A549 (cell line): ENCODE measurements at regions not wholly inside any gene's neighbourhood (a gene's known extent, or its start where the extent isn't known, plus 50 kb on each side); places are given as distances from the start of the nearest gene placed in this dataset.

Experiments
- ATAC-seq, 2 experiments: fragments of 200-7000 bp in 1 of 2; fragments of >200 bp in 1 of 2; cut with Nextera tagmentation in 1 of 2; cut with Tn5 transposase in 1 of 2; 3 replicates each; pipeline versions ENCODE4 v1.8.0 to v1.9.1; 2018 to 2020; ENCODE audit warnings: mild to moderate bottlenecking in 1 of 2, moderate library complexity in 1 of 2
- CTCF ChIA-PET: fragments of 300-600 bp; sonication (Branson Sonifier 250); formaldehyde crosslinking; extraction: SDS; loops from one replicate; lab custom pipeline; 2021; ENCODE audit warnings: antibody characterized with exemption, inconsistent platforms; lab: Yijun Ruan, JAX
- POLR2A ChIA-PET: fragments of 350-600 bp; formaldehyde crosslinking; extraction: SDS; loops from one replicate; lab custom pipeline; 2021; ENCODE audit warnings: antibody characterized with exemption, inconsistent platforms; lab: Yijun Ruan, JAX
- DNase-seq, 2 experiments: peaks; one replicate each; pipeline versions ENCODE4 v3.0.0 to v3.0.0-alpha.2; 2011 to 2016; ENCODE audit warnings: low read depth in 1 of 2, low spot score in 1 of 2
- FAIRE-seq: peaks from 2 replicates; lab custom pipeline; 2011; peaks lifted over from hg19 to GRCh38; lab: Jason Lieb, UNC
- H3K27ac ChIP-seq, 2 experiments: fragments of >200 bp; sonication (Bioruptor Twin); formaldehyde crosslinking; 3 replicates each; pipeline ENCODE4 v1.5.1; 2016 to 2017
- H3K4me1 ChIP-seq: fragments of >200 bp; sonication (Bioruptor Twin); formaldehyde crosslinking; 3 replicates; pipeline ENCODE4 v1.6.1; 2016
- H3K4me2 ChIP-seq: fragments of >200 bp; sonication (Bioruptor Twin); formaldehyde crosslinking; 3 replicates; pipeline ENCODE4 v1.6.1; 2016
- H3K4me3 ChIP-seq: fragments of >200 bp; sonication (Bioruptor Twin); formaldehyde crosslinking; 3 replicates; pipeline ENCODE4 v1.5.1; 2016
- H3K9me3 ChIP-seq: fragments of >200 bp; sonication (Bioruptor Twin); formaldehyde crosslinking; 3 replicates; pipeline ENCODE4 v1.6.1; 2016
- ATOH8 ChIP-seq: fragments of 250-450 bp; sonication (Bioruptor Pico); IDR thresholded peaks from 2 replicates; pipeline ENCODE4 v1.5.0; 2020; ENCODE audit warnings: low read depth, mild to moderate bottlenecking, moderate library complexity
- BHLHE40 ChIP-seq: IDR thresholded peaks from 2 replicates; pipeline ENCODE4 v1.6.1; 2012; ENCODE audit warnings: low read depth, low read length, inconsistent platforms
- CBX2 ChIP-seq: fragments of 200-600 bp; sonication (generic); IDR thresholded peaks from 2 replicates; pipeline ENCODE4 v1.6.1; 2016; ENCODE audit warnings: low read depth, mild to moderate bottlenecking, borderline replicate concordance
- CBX8 ChIP-seq: fragments of 200-600 bp; sonication (generic); IDR thresholded peaks from 2 replicates; pipeline ENCODE4 v1.6.1; 2016
- CHD2 ChIP-seq: fragments of 150-350 bp; IDR thresholded peaks from 2 replicates; pipeline ENCODE4 v1.6.1; 2014; ENCODE audit warnings: low read length; ENCODE audit not compliant: partially characterized antibody
- CHD4 ChIP-seq: fragments of 200-600 bp; sonication (generic); IDR thresholded peaks from 2 replicates; pipeline ENCODE4 v1.6.1; 2016; ENCODE audit warnings: antibody characterized with exemption, mild to moderate bottlenecking, borderline replicate concordance
- ELK1 ChIP-seq: fragments of 150-350 bp; IDR thresholded peaks from 2 replicates; pipeline ENCODE4 v1.6.1; 2014; ENCODE audit warnings: low read depth, mild to moderate bottlenecking, low read length
- FOSB ChIP-seq: fragments of 250-450 bp; sonication (Bioruptor Pico); IDR thresholded peaks from 2 replicates; pipeline ENCODE4 v1.5.0; 2020; ENCODE audit warnings: mild to moderate bottlenecking, moderate library complexity
- HDAC2 ChIP-seq: fragments of 200-600 bp; sonication (generic); IDR thresholded peaks from 2 replicates; pipeline ENCODE4 v1.6.1; 2016
- HEYL ChIP-seq: fragments of 250-450 bp; sonication (Bioruptor Pico); IDR thresholded peaks from 2 replicates; pipeline ENCODE4 v1.8.0; 2021; ENCODE audit warnings: mild to moderate bottlenecking, moderate library complexity
- MAZ ChIP-seq: fragments of 150-350 bp; IDR thresholded peaks from 2 replicates; pipeline ENCODE4 v1.6.1; 2014; ENCODE audit warnings: antibody characterized with exemption, low read depth, low read length, borderline replicate concordance
- NPAS2 ChIP-seq: fragments of 250-450 bp; sonication (Bioruptor Pico); IDR thresholded peaks from 2 replicates; pipeline ENCODE4 v1.8.0; 2022; ENCODE audit warnings: mild to moderate bottlenecking, moderate library complexity, borderline replicate concordance
- POLR2A ChIP-seq: IDR thresholded peaks from 2 replicates; pipeline ENCODE4 v1.6.1; 2012; ENCODE audit warnings: mild to moderate bottlenecking, low read length
- POLR2AphosphoS2 ChIP-seq: conservative IDR thresholded peaks from 2 replicates; pipeline ENCODE4 v1.6.1; 2012; ENCODE audit warnings: low read length, improper control_type of control experiment, inconsistent platforms
- RAD21 ChIP-seq, 2 experiments: fragments of >200 bp in 1 of 2; sonication (Bioruptor Twin) in 1 of 2; formaldehyde crosslinking in 1 of 2; IDR thresholded peaks in 1 of 2; conservative IDR thresholded peaks in 1 of 2; 2 replicates in 1 of 2; 3 replicates in 1 of 2; pipeline ENCODE4 v1.6.1; 2012 to 2018; ENCODE audit warnings: inconsistent platforms in 1 of 2
- RCOR1 ChIP-seq: fragments of 150-350 bp; IDR thresholded peaks from 2 replicates; pipeline ENCODE4 v1.6.1; 2014; ENCODE audit warnings: antibody characterized with exemption, low read length, low read depth
- REST ChIP-seq: fragments of 200-600 bp; sonication (generic); IDR thresholded peaks from 2 replicates; pipeline ENCODE4 v1.6.1; 2016; ENCODE audit warnings: antibody characterized with exemption, mild to moderate bottlenecking, moderate library complexity
- RNF2 ChIP-seq: fragments of 200-600 bp; sonication (generic); IDR thresholded peaks from 2 replicates; pipeline ENCODE4 v1.6.1; 2016; ENCODE audit warnings: low read depth, mild to moderate bottlenecking, antibody characterized with exemption, moderate library complexity, borderline replicate concordance
- SREBF2 ChIP-seq: fragments of 450-650 bp; IDR thresholded peaks from 2 replicates; pipeline ENCODE4 v1.6.1; 2014; ENCODE audit warnings: mild to moderate bottlenecking, moderate library complexity
- TP53 ChIP-seq: fragments of 250-450 bp; sonication (Bioruptor Pico); IDR thresholded peaks from 2 replicates; pipeline ENCODE4 v1.5.0; 2021; ENCODE audit warnings: mild to moderate bottlenecking, moderate library complexity
- ZSCAN20 ChIP-seq: fragments of 250-450 bp; sonication (Bioruptor Pico); IDR thresholded peaks from 2 replicates; pipeline ENCODE4 v1.8.0; 2022; ENCODE audit warnings: mild to moderate bottlenecking, moderate library complexity
- WGBS: methylation state at CpG from one replicate; pipeline ENCODE4 v1.1.6; 2017; ENCODE audit errors: missing lambda C conversion rate; 5-methylcytosine and 5-hydroxymethylcytosine counted together
- TF ChIP-seq, protein P1 (sequence below): fragments of >200 bp; sonication (Bioruptor Twin); formaldehyde crosslinking; IDR thresholded peaks from 2 replicates; pipeline ENCODE4 v1.6.1; 2016
- TF ChIP-seq, protein P2 (sequence below): IDR thresholded peaks from 2 replicates; pipeline ENCODE4 v1.6.1; 2012
- TF ChIP-seq, protein P3 (sequence below): IDR thresholded peaks from 2 replicates; pipeline ENCODE4 v1.6.1; 2012; ENCODE audit warnings: low read depth, borderline replicate concordance
- TF ChIP-seq, protein P4 (sequence below): IDR thresholded peaks from 2 replicates; pipeline ENCODE4 v1.6.1; 2012

GRCh38 chr17:73829676-73830280 is 185.5 kb upstream of the SDK2 start:
- no peak overlapping the region for H3K4me3 ChIP-seq
- no peak for DNase-seq
- ChIA-PET POLR2A (no interaction called here), CTCF (no interaction called here)
- ATAC-seq: no peak
- TF ChIP-seq, protein P1, sequence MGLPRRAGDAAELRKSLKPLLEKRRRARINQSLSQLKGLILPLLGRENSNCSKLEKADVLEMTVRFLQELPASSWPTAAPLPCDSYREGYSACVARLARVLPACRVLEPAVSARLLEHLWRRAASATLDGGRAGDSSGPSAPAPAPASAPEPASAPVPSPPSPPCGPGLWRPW: no peak
- no peak for TF ChIP-seq CBX8
- no peak for TF ChIP-seq ZSCAN20 (CRISPR knock-in tag)
- no peak for TF ChIP-seq CBX2
- TF ChIP-seq, protein P2, sequence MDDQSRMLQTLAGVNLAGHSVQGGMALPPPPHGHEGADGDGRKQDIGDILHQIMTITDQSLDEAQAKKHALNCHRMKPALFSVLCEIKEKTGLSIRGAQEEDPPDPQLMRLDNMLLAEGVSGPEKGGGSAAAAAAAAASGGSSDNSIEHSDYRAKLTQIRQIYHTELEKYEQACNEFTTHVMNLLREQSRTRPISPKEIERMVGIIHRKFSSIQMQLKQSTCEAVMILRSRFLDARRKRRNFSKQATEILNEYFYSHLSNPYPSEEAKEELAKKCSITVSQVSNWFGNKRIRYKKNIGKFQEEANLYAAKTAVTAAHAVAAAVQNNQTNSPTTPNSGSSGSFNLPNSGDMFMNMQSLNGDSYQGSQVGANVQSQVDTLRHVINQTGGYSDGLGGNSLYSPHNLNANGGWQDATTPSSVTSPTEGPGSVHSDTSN: no peak
- TF ChIP-seq, protein P3, sequence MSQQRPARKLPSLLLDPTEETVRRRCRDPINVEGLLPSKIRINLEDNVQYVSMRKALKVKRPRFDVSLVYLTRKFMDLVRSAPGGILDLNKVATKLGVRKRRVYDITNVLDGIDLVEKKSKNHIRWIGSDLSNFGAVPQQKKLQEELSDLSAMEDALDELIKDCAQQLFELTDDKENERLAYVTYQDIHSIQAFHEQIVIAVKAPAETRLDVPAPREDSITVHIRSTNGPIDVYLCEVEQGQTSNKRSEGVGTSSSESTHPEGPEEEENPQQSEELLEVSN: no peak
- TF ChIP-seq HDAC2: no peak
- no peak for TF ChIP-seq ELK1
- TF ChIP-seq NPAS2 (CRISPR knock-in tag): no peak
- TF ChIP-seq MAZ: no peak
- no peak for TF ChIP-seq RNF2
- TF ChIP-seq SREBF2: no peak
- no peak for TF ChIP-seq BHLHE40
- no peak for TF ChIP-seq CHD4
- no peak for TF ChIP-seq RCOR1
- TF ChIP-seq, all 56 proteins: peak for 0
- no peak for FAIRE-seq
- WGBS: 88% methylated on average over 13 of the region's 13 CpGs
- Histone ChIP-seq H3K4me1 (peaks cover 19% of the 10 kb centered on the region), H3K4me2 (no peak overlapping the region), H3K9me3 (no peaks in the 10 kb centered on the region), H3K27ac (no peak overlapping the region)

DNA sequence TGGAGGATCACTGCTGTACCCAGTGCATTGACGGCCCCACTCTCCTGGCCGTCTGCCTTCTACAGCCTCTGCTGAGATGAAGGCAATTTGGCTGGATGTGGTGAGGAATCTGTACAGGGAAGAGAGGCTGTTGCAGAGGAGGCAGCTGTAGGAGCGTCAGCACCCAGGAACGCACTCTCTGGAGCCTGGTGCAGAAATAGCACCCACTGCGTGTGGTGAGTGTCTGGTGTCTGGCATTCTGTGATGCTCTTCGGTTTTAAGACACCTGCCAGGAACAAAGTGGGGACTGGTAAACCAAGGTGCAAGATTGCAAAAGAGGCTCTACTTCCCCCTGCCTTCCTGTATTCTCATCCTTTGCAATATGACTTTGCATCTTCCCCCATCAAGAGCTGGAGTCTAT is 187.5 kb upstream of the SDK2 start:
- H3K4me1 ChIP-seq: peaks cover 19% of the 10 kb centered on the region
- FAIRE-seq: no peak
- ChIA-PET CTCF (interaction anchor here (1.0 to 2.2 kb wide), 4 partner anchors 10 to 189 kb away, joined by 3 to 9 read pairs (median 4); no protein-coding TSS in a partner anchor), POLR2A (no interaction called here)
- H3K4me2 ChIP-seq: no peak overlapping the region
- H3K27ac ChIP-seq: no peak overlapping the region
- no peak for ATAC-seq
- no peak overlapping the region for H3K4me3 ChIP-seq
- TF ChIP-seq CHD2: no peak
- no peak for TF ChIP-seq ATOH8 (CRISPR knock-in tag)
- no peak for TF ChIP-seq TP53 (CRISPR knock-in tag)
- TF ChIP-seq RNF2: no peak
- no peak for TF ChIP-seq POLR2AphosphoS2
- TF ChIP-seq, protein P4, sequence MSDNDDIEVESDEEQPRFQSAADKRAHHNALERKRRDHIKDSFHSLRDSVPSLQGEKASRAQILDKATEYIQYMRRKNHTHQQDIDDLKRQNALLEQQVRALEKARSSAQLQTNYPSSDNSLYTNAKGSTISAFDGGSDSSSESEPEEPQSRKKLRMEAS: no peak
- TF ChIP-seq RAD21 (conservative IDR thresholded peaks at IDR 0.05 in 1 of 2, IDR thresholded peaks at IDR 0.05 in 1 of 2): no peak
- no peak for TF ChIP-seq REST
- no peak for TF ChIP-seq FOSB (CRISPR knock-in tag)
- TF ChIP-seq POLR2A: no peak
- no peak for TF ChIP-seq HEYL (CRISPR knock-in tag)
- 92% methylated on average over 6 of the region's 6 CpGs for WGBS
- H3K9me3 ChIP-seq: no peaks in the 10 kb centered on the region
- DNase-seq: no peak
